ENCODE measurements at regions not wholly inside any gene's neighbourhood (a gene's known extent, or its start where the extent isn't known, plus 50 kb on each side); places are given as distances from the start of the nearest gene placed in this dataset.

DNA sequence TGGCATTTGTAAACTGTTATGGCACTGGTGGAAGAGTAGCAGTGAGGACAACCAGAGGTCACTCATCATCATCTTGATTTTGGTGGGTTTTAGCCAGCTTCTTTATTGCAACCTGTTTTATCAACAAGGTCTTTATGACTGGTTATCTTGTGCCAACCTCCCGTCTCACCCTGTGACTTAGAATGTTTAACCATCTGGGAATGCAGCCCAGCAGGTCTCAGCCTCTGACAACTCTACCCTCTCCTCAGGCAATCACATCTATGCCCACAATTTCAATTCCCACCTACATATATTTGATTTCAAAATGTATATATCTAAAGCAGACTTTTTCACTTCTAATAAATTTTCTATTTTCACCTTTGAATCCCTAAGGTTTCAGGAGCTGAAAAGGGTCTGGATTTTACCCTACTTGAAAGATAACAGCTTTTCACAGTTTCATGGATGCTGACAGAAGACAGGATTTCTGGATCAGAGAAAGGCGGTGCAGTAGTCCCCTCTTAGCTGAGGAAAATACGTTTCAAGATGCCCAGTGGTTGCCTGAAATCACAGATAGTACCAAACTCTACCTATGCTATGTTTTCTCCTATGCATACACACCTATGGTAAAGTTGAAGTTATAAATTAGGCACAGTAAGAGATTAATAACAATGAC, 1171.8 kb downstream of the DIAPH3 start:
- Histone ChIP-seq H3K36me3 (ENCODE audit: control insufficient read depth in 2 of 2, insufficient read depth in 1 of 2, low read length in 2 of 2) (no peaks in the 10 kb centered on the region), H3K9me3 (ENCODE audit: control insufficient read depth, insufficient read depth, low read depth, low read length) (no peaks in the 10 kb centered on the region), H3K4me3 (ENCODE audit: low read depth, low read length) (no peak overlapping the region), H3K4me1 (ENCODE audit: control insufficient read depth, insufficient read depth, low read length) (no peaks in the 10 kb centered on the region), H3K27ac (ENCODE audit: extremely low read depth, low read depth, low read length) (no peak overlapping the region)
- no peak for TF ChIP-seq ZBTB49 (tag by site-specific recombination; IDR thresholded peaks at IDR 0.05; ENCODE audit: low read depth)
- TF ChIP-seq, protein P1, sequence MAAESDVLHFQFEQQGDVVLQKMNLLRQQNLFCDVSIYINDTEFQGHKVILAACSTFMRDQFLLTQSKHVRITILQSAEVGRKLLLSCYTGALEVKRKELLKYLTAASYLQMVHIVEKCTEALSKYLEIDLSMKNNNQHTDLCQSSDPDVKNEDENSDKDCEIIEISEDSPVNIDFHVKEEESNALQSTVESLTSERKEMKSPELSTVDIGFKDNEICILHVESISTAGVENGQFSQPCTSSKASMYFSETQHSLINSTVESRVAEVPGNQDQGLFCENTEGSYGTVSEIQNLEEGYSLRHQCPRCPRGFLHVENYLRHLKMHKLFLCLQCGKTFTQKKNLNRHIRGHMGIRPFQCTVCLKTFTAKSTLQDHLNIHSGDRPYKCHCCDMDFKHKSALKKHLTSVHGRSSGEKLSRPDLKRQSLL (tag by site-specific recombination; IDR thresholded peaks at IDR 0.05): no peak
- no peak for TF ChIP-seq GFI1B (tag by site-specific recombination; IDR thresholded peaks at IDR 0.05)
- TF ChIP-seq ZNF239 (tag by site-specific recombination; IDR thresholded peaks at IDR 0.05): no peak
- no peak for TF ChIP-seq ZNF624 (tag by site-specific recombination; IDR thresholded peaks at IDR 0.05)
- no peak for TF ChIP-seq HOXD13 (CRISPR knock-in tag; IDR thresholded peaks at IDR 0.05; ENCODE audit: borderline replicate concordance)
- POLR2A ChIA-PET: no interaction called here
- CTCF ChIA-PET: interaction anchor here (0.5 kb wide), 1 partner anchor 338 kb away, joined by 3 read pairs; no protein-coding TSS in a partner anchor

GRCh38 chr13:58992478-58993042, 1171.2 kb downstream of the DIAPH3 start:
- Histone ChIP-seq H3K4me1 (ENCODE audit: control insufficient read depth, insufficient read depth, low read length) (no peaks in the 10 kb centered on the region), H3K9me3 (ENCODE audit: control insufficient read depth, insufficient read depth, low read depth, low read length) (no peaks in the 10 kb centered on the region), H3K4me3 (ENCODE audit: low read depth, low read length) (no peak overlapping the region), H3K36me3 (ENCODE audit: control insufficient read depth in 2 of 2, insufficient read depth in 1 of 2, low read length in 2 of 2) (no peaks in the 10 kb centered on the region), H3K27ac (ENCODE audit: extremely low read depth, low read depth, low read length) (no peak overlapping the region)
- ChIA-PET POLR2A (no interaction called here), CTCF (interaction anchor here (0.5 to 1.5 kb wide), 3 partner anchors 337 to 1365 kb away, joined by 3 read pairs; no protein-coding TSS in a partner anchor)
- no peak for TF ChIP-seq ZNF561 (tag by site-specific recombination; IDR thresholded peaks at IDR 0.05; ENCODE audit: borderline replicate concordance)
- TF ChIP-seq, protein P2, sequence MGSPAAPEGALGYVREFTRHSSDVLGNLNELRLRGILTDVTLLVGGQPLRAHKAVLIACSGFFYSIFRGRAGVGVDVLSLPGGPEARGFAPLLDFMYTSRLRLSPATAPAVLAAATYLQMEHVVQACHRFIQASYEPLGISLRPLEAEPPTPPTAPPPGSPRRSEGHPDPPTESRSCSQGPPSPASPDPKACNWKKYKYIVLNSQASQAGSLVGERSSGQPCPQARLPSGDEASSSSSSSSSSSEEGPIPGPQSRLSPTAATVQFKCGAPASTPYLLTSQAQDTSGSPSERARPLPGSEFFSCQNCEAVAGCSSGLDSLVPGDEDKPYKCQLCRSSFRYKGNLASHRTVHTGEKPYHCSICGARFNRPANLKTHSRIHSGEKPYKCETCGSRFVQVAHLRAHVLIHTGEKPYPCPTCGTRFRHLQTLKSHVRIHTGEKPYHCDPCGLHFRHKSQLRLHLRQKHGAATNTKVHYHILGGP (tag by site-specific recombination; IDR thresholded peaks at IDR 0.05): no peak
- TF ChIP-seq ZNF558 (tag by site-specific recombination; IDR thresholded peaks at IDR 0.05): no peak
- TF ChIP-seq TCF7L2 (IDR thresholded peaks at IDR 0.05; ENCODE audit: borderline replicate concordance, low read depth, low read length): no peak
- TF ChIP-seq ZNF221 (tag by site-specific recombination; IDR thresholded peaks at IDR 0.05; ENCODE audit: borderline replicate concordance): no peak
- no peak for TF ChIP-seq ZNF398 (tag by site-specific recombination; IDR thresholded peaks at IDR 0.05)
- no peak for TF ChIP-seq MYNN (tag by site-specific recombination; IDR thresholded peaks at IDR 0.05; ENCODE audit: borderline replicate concordance)
- TF ChIP-seq ZBTB26 (tag by site-specific recombination; optimal IDR thresholded peaks at IDR 0.05): no peak
- TF ChIP-seq BCL11B (tag by site-specific recombination; IDR thresholded peaks at IDR 0.05; ENCODE audit: low read depth): no peak
- TF ChIP-seq KLF10 (tag by site-specific recombination; IDR thresholded peaks at IDR 0.05): no peak
- TF ChIP-seq SCRT2 (tag by site-specific recombination; IDR thresholded peaks at IDR 0.05): no peak
- TF ChIP-seq ZBTB21 (tag by site-specific recombination; IDR thresholded peaks at IDR 0.05): no peak
- TF ChIP-seq ZFP3 (tag by site-specific recombination; IDR thresholded peaks at IDR 0.05; ENCODE audit: low read depth): no peak
- no peak for TF ChIP-seq ZNF664 (tag by site-specific recombination; IDR thresholded peaks at IDR 0.05)
- TF ChIP-seq CTCF (tag by site-specific recombination; IDR thresholded peaks at IDR 0.05): no peak
- no peak for TF ChIP-seq ZIC2 (tag by site-specific recombination; IDR thresholded peaks at IDR 0.05)
- no peak for TF ChIP-seq ZNF292 (tag by site-specific recombination; IDR thresholded peaks at IDR 0.05; ENCODE audit: borderline replicate concordance, low read depth)

Data from HEK293 (cell line).